ENCODE measurements at regions not wholly inside any gene's neighbourhood (a gene's known extent, or its start where the extent isn't known, plus 50 kb on each side); places are given as distances from the start of the nearest gene placed in this dataset.

GRCh38 chr2:200039724-200040650 is 84.6 kb downstream of the MAIP1 start (continued):
- TF ChIP-seq CTCF (conservative IDR thresholded peaks at IDR 0.05; ENCODE audit: low read depth in 2 of 2) (no peak), JUNB (IDR thresholded peaks at IDR 0.05; ENCODE audit: unreplicated experiment) (no peak), EZH2 (IDR thresholded peaks at IDR 0.05; ENCODE audit: low read depth, unreplicated experiment) (no peak), ETS1 (IDR thresholded peaks at IDR 0.05) (no peak), STAT1 (IDR thresholded peaks at IDR 0.05; ENCODE audit: unreplicated experiment) (no peak)

GRCh38 chr2:200040831-200041230 is 85.4 kb downstream of the MAIP1 start:
- peaks cover 16% of the 10 kb centered on the region for H3K36me3 Mint-ChIP-seq (ENCODE audit: low read depth)
- Histone ChIP-seq H3K4me2 (no peak overlapping the region), H3K4me1 (ENCODE audit: insufficient read depth) (no peaks in the 10 kb centered on the region), H3K4me3 (no peak overlapping the region), H3K27ac (ENCODE audit: low read depth) (no peak overlapping the region), H3K9me2 (ENCODE audit: insufficient read depth) (peaks cover 6% of the 10 kb centered on the region; the same call in 1 of the 2 replicates), H3K36me3 (ENCODE audit: insufficient read depth) (no peaks in the 10 kb centered on the region), H3K79me2 (replicated peaks; ENCODE audit: insufficient read depth) (no peaks in the 10 kb centered on the region), H4K20me1 (replicated peaks; ENCODE audit: insufficient read depth) (no peaks in the 10 kb centered on the region), H3F3A (replicated peaks; ENCODE audit: low read depth) (no peaks in the 10 kb centered on the region), H2AFZ (no peak overlapping the region), H3K27me3 (ENCODE audit: insufficient read depth) (no peaks in the 10 kb centered on the region)
- peaks cover 17% of the 10 kb centered on the region for H3K9me3 Mint-ChIP-seq
- no peak overlapping the region for H3K27ac Mint-ChIP-seq
- ATAC-seq: no peak
- no peaks in the 10 kb centered on the region for H3K27me3 Mint-ChIP-seq (ENCODE audit: insufficient read depth, low read depth, poor library complexity)
- peaks cover 10% of the 10 kb centered on the region; the same call in 2 of the 3 replicates for H3K4me1 Mint-ChIP-seq
- H3K4me3 Mint-ChIP-seq: no peak overlapping the region
- no peak for DNase-seq (ENCODE audit: low spot score)
- TF ChIP-seq CTCF (conservative IDR thresholded peaks at IDR 0.05; ENCODE audit: low read depth in 2 of 2) (no peak), POLR2AphosphoS5 (IDR thresholded peaks at IDR 0.05; ENCODE audit: low read depth) (no peak), STAT1 (IDR thresholded peaks at IDR 0.05; ENCODE audit: unreplicated experiment) (no peak), EZH2phosphoT487 (IDR thresholded peaks at IDR 0.05; ENCODE audit: unreplicated experiment) (no peak), JUNB (IDR thresholded peaks at IDR 0.05; ENCODE audit: unreplicated experiment) (no peak), EZH2 (IDR thresholded peaks at IDR 0.05; ENCODE audit: low read depth, unreplicated experiment) (no peak), ETS1 (IDR thresholded peaks at IDR 0.05) (no peak), ZNF462 (CRISPR knock-in tag; IDR thresholded peaks at IDR 0.05) (no peak), ZNF331 (CRISPR knock-in tag; IDR thresholded peaks at IDR 0.05; ENCODE audit: low read depth) (no peak)

Data from GM23338 (cell line).